OCI-LY1 (cell line): ENCODE measurements at regions not wholly inside any gene's neighbourhood (a gene's known extent, or its start where the extent isn't known, plus 50 kb on each side); places are given as distances from the start of the nearest gene placed in this dataset.

Experiments used
- EZH2 ChIP-seq: fragments of 200-600 bp; sonication (generic), shearing (Covaris generic); IDR thresholded peaks from 2 replicates; pipeline ENCODE4 v1.8.0; 2017; ENCODE audit warnings: borderline replicate concordance, mixed run types, mild to moderate bottlenecking, antibody characterized with exemption, low read length, moderate library complexity, mixed read lengths
- TF ChIP-seq, protein P1 (sequence below): fragments of 200-600 bp; sonication (generic), shearing (Covaris generic); IDR thresholded peaks from 2 replicates; pipeline ENCODE4 v1.5.1; 2017; ENCODE audit warnings: mild to moderate bottlenecking, antibody characterized with exemption, low read length, moderate library complexity, mixed read lengths

DNA sequence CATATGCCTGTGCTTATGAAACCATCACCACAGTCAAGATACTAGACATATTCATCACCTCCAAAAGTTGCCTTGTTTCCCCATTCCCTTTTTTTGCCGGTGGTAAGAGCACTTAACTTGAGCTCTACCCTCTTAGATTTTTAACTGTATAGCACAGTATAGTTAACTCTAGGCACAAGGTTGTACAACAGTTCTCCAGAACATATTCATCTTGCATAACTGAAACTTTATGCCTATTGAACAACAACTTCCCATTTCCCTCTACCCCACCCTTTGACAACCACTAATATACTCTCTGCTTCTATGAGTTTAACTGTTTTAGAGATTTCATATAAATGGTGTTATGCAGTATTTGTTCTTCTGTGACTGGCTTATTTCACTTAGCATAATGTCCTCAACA lies 119.3 kb downstream of the ASB9 start:
- TF ChIP-seq, protein P1, sequence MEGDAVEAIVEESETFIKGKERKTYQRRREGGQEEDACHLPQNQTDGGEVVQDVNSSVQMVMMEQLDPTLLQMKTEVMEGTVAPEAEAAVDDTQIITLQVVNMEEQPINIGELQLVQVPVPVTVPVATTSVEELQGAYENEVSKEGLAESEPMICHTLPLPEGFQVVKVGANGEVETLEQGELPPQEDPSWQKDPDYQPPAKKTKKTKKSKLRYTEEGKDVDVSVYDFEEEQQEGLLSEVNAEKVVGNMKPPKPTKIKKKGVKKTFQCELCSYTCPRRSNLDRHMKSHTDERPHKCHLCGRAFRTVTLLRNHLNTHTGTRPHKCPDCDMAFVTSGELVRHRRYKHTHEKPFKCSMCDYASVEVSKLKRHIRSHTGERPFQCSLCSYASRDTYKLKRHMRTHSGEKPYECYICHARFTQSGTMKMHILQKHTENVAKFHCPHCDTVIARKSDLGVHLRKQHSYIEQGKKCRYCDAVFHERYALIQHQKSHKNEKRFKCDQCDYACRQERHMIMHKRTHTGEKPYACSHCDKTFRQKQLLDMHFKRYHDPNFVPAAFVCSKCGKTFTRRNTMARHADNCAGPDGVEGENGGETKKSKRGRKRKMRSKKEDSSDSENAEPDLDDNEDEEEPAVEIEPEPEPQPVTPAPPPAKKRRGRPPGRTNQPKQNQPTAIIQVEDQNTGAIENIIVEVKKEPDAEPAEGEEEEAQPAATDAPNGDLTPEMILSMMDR: no peak
- no peak for TF ChIP-seq EZH2
